ENCODE measurements at regions not wholly inside any gene's neighbourhood (a gene's known extent, or its start where the extent isn't known, plus 50 kb on each side); places are given as distances from the start of the nearest gene placed in this dataset.

DNA sequence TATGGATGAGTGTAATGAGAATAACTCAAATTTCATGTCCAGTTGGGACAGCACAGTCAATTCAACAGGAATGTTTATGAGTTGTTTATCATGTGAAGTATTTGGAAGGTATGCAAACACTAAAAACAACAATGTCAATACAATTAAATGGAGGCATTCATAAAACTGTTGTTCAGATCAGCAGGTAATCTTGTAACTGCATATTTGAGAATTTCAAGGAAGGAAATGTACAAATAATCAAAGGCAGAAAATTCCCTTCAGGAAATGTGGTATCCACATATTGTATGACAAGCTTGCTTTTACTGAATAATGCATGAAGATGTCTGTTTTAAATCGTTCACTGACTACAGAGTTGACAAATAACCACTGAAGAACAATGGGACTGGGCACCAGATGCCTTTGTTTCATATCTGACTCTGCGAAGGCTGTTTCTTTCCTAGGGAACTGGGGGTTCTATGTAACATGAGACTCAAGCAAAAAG, 198.3 kb downstream of the LTN1 start:
- TF ChIP-seq YY1 (IDR thresholded peaks at IDR 0.05; ENCODE audit: low read depth) (no peak), RAD21 (IDR thresholded peaks at IDR 0.05; ENCODE audit: low read depth) (no peak), CREB1 (IDR thresholded peaks at IDR 0.05; ENCODE audit: low read depth) (no peak)

Measured in Ishikawa (cell line).